ENCODE measurements at regions not wholly inside any gene's neighbourhood (a gene's known extent, or its start where the extent isn't known, plus 50 kb on each side); places are given as distances from the start of the nearest gene placed in this dataset.

DNA sequence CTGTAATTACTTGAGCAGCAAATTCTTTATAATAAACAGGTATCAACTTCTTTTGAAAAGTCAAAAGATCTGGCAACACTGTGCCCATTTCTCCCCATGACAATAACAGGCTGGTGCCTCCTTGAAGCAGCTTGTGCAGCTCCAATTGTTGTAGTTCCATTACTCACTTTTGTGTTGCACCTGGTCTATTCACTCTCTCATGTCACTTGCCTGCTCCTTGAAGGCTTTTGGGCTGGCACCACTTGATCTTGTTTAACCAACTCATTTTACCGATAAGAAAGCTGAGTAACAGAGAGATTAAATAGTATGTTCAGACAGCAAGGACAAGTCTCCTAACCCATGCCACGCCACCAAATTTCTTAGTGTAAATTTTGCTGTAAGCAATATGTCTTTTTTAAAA, 314.5 kb downstream of the OSR1 start:
- no peaks in the 10 kb centered on the region for H3K79me2 ChIP-seq (ENCODE audit: insufficient read depth, low read length)
- H3K4me1 ChIP-seq (ENCODE audit: insufficient read depth, low read length, poor library complexity, severe bottlenecking), result no peaks in the 10 kb centered on the region
- no peak overlapping the region for H3K9ac ChIP-seq (ENCODE audit: low read depth, low read length, poor library complexity, severe bottlenecking)
- no peak overlapping the region for H2AFZ ChIP-seq (ENCODE audit: low read length)
- TF ChIP-seq, protein P1, sequence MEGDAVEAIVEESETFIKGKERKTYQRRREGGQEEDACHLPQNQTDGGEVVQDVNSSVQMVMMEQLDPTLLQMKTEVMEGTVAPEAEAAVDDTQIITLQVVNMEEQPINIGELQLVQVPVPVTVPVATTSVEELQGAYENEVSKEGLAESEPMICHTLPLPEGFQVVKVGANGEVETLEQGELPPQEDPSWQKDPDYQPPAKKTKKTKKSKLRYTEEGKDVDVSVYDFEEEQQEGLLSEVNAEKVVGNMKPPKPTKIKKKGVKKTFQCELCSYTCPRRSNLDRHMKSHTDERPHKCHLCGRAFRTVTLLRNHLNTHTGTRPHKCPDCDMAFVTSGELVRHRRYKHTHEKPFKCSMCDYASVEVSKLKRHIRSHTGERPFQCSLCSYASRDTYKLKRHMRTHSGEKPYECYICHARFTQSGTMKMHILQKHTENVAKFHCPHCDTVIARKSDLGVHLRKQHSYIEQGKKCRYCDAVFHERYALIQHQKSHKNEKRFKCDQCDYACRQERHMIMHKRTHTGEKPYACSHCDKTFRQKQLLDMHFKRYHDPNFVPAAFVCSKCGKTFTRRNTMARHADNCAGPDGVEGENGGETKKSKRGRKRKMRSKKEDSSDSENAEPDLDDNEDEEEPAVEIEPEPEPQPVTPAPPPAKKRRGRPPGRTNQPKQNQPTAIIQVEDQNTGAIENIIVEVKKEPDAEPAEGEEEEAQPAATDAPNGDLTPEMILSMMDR (conservative IDR thresholded peaks at IDR 0.05; ENCODE audit: low read length), result no peak
- TF ChIP-seq EZH2phosphoT487 (IDR thresholded peaks at IDR 0.05; ENCODE audit: borderline replicate concordance), result no peak
- no peaks in the 10 kb centered on the region for H3K9me2 ChIP-seq (replicated peaks; ENCODE audit: low read depth, low read length)
- H3K27me3 ChIP-seq (ENCODE audit: insufficient read depth, low read length, poor library complexity, severe bottlenecking), result no peaks in the 10 kb centered on the region
- no peaks in the 10 kb centered on the region for H4K20me1 ChIP-seq (ENCODE audit: insufficient read depth, low read length, poor library complexity, severe bottlenecking)
- H3F3A ChIP-seq (ENCODE audit: low read depth), result no peaks in the 10 kb centered on the region
- H3K4me3 ChIP-seq (ENCODE audit: low read length, poor library complexity, severe bottlenecking), result no peak overlapping the region
- H3K9me3 ChIP-seq (ENCODE audit: insufficient read depth, low read depth, low read length), result no peaks in the 10 kb centered on the region
- no peak overlapping the region for H3K4me2 ChIP-seq (ENCODE audit: low read depth, low read length, poor library complexity, severe bottlenecking)
- H3K36me3 ChIP-seq (ENCODE audit: insufficient read depth, low read length), result no peaks in the 10 kb centered on the region

DNA sequence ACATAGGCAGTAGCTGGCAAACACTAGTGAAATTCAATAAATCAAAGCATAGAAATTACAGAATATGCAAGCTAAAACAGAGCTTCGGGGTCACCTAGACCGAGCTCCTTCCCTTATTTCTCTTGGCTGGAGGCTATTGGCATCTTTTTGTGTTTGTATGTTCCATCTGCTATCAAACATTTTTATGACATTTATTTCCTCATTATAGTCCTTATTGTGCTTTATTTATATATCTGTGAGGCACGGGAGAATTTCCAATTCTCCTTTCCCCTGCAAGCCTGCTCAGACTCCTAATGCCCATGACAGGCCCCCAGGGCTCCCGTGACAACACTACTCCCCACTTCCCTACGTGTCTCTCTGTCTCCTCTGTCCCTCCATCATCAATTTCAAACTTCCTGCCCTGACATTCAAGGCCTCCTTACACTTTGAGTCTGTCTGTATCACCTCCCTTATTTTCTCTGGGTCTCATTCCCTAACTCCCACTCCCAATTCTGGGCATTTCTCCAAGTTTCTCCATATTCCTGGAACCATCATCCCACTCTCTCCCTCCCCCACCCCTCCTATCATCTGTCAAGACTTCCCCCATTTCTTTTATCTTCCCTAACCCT, 316.9 kb downstream of the OSR1 start:
- Histone ChIP-seq H3K9me3 (ENCODE audit: insufficient read depth, low read depth, low read length) (no peaks in the 10 kb centered on the region), H4K20me1 (ENCODE audit: insufficient read depth, low read length, poor library complexity, severe bottlenecking) (no peaks in the 10 kb centered on the region), H3K4me3 (ENCODE audit: low read length, poor library complexity, severe bottlenecking) (no peak overlapping the region), H3K36me3 (ENCODE audit: insufficient read depth, low read length) (no peaks in the 10 kb centered on the region), H3K4me2 (ENCODE audit: low read depth, low read length, poor library complexity, severe bottlenecking) (no peak overlapping the region), H3F3A (ENCODE audit: low read depth) (no peaks in the 10 kb centered on the region), H3K9me2 (replicated peaks; ENCODE audit: low read depth, low read length) (no peaks in the 10 kb centered on the region), H3K79me2 (ENCODE audit: insufficient read depth, low read length) (no peaks in the 10 kb centered on the region), H2AFZ (ENCODE audit: low read length) (no peak overlapping the region), H3K27me3 (ENCODE audit: insufficient read depth, low read length, poor library complexity, severe bottlenecking) (no peaks in the 10 kb centered on the region), H3K4me1 (ENCODE audit: insufficient read depth, low read length, poor library complexity, severe bottlenecking) (no peaks in the 10 kb centered on the region), H3K9ac (ENCODE audit: low read depth, low read length, poor library complexity, severe bottlenecking) (no peak overlapping the region)
- TF ChIP-seq, protein P1 (conservative IDR thresholded peaks at IDR 0.05; ENCODE audit: low read length), result no peak
- TF ChIP-seq EZH2phosphoT487 (IDR thresholded peaks at IDR 0.05; ENCODE audit: borderline replicate concordance), result no peak

DNA sequence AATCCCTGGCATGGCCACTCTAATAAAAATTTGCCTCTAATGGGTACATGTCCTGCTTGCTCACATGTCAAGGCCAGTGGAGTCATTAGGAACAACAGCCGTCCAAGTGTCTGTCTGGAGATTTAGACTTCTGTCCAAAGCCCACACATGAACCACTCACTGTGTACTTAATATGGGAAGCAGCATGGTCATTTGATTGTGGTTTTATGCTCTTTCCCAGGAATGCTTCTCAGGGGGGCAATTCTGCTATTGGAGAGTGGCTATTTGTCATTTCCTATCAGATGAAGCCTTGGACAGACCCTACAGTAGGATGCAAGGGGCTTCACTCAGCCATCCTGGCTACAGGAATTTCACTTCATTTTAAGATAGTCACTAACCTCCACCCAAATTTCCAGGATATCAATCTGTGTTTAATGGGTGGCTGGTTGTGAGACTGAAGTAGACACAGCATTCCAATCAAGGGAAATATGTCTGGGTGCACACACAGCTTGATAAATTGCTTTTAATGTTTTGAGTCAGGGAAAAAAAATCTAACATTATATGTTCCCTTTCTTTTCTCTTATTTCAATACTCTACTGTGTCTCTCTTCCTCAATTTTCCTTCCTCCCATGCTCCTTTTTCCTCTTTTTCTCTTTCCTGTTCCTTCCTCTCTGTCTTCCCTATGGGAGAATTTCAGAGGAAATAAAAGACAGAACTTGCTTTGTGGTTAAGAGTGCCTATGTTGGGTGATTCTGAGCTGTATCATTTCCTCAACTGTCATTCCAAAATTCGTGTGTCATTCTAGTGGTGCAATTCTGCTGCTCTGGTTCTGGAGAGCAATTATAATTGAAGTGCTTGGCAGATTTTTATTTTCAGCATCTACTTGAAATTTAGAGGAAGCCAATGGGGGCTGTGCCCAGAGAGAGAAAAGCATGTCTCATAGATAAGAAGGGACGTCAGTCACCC, 320.1 kb downstream of the OSR1 start:
- TF ChIP-seq EZH2phosphoT487 (IDR thresholded peaks at IDR 0.05; ENCODE audit: borderline replicate concordance), result no peak
- TF ChIP-seq, protein P1 (conservative IDR thresholded peaks at IDR 0.05; ENCODE audit: low read length), result no peak
- Histone ChIP-seq H3K9ac (ENCODE audit: low read depth, low read length, poor library complexity, severe bottlenecking) (no peak overlapping the region), H3K4me3 (ENCODE audit: low read length, poor library complexity, severe bottlenecking) (no peak overlapping the region), H3K9me3 (ENCODE audit: insufficient read depth, low read depth, low read length) (no peaks in the 10 kb centered on the region), H2AFZ (ENCODE audit: low read length) (no peak overlapping the region), H3K79me2 (ENCODE audit: insufficient read depth, low read length) (no peaks in the 10 kb centered on the region), H3F3A (ENCODE audit: low read depth) (no peaks in the 10 kb centered on the region), H3K9me2 (replicated peaks; ENCODE audit: low read depth, low read length) (no peaks in the 10 kb centered on the region), H3K4me1 (ENCODE audit: insufficient read depth, low read length, poor library complexity, severe bottlenecking) (no peaks in the 10 kb centered on the region), H3K4me2 (ENCODE audit: low read depth, low read length, poor library complexity, severe bottlenecking) (no peak overlapping the region), H3K27me3 (ENCODE audit: insufficient read depth, low read length, poor library complexity, severe bottlenecking) (no peaks in the 10 kb centered on the region), H3K36me3 (ENCODE audit: insufficient read depth, low read length) (no peaks in the 10 kb centered on the region), H4K20me1 (ENCODE audit: insufficient read depth, low read length, poor library complexity, severe bottlenecking) (no peaks in the 10 kb centered on the region)

Data from Loucy (cell line).